ENCODE measurements at regions not wholly inside any gene's neighbourhood (a gene's known extent, or its start where the extent isn't known, plus 50 kb on each side); places are given as distances from the start of the nearest gene placed in this dataset.
A peak's percentile ranks its signal among the peaks of the same experiment; 100 is the strongest.
"Not testable (repeated sequence)": the region's sequence is repeated elsewhere in the genome, so short reads cannot be mapped to it uniquely, and the experiment has no call there.

DNA sequence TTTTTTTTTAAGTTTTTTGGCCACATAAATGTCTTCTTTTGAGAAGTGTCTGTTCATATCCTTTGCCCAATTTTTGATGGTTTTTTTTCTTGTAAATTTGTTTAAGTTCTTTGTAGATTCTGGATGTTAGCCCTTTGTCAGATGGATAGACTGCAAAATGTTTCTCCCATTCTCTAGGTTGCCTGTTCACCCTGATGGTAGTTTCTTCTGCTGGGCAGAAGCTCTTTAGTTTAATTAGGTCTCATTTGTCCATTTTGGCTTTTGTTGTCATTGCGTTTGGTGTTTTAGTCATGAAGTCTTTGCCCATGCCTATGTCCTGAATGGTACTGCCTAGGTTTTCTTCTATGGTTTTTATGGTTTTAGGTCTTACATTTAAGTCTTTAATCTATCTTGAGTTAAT is 320.9 kb upstream of the SETBP1 start:
- not testable (repeated sequence) for DNase-seq

DNA sequence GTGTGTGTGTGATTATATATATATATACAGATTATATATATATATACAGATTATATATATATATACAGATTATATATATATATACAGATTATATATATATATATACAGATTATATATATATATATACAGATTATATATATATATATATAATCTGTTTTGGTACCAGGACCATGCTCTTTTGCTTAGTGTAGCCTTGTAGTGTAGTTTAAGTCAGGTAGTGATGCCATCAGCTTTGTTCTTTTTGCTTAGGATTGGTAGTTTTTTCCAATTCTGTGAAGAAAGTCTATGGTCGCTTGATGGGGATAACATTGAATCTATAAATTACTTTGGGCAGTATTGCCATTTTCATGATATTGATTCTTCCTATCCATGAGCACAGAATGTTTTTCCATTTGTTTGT is 318.5 kb upstream of the SETBP1 start:
- DNase-seq = not testable (repeated sequence)

DNA sequence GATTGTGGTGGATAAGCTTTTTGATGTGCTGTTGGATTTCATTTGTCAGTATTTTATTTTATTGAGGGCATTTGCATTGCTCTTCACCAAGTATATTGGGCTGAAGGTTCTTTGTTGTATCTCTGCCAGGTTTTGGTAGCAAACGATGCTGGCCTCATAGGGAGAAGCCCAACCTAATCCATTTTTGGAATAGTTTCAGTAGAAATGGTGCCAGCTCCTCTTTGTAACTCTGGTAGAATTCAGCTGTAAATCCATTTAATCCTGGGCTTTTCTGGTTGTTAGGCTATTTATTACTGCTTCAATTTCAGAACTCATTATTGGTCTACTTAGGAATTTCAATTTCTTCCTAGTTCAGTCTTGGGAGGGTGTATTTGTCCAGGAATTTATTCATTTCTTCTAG is 309.8 kb upstream of the SETBP1 start:
- no peak for DNase-seq

DNA sequence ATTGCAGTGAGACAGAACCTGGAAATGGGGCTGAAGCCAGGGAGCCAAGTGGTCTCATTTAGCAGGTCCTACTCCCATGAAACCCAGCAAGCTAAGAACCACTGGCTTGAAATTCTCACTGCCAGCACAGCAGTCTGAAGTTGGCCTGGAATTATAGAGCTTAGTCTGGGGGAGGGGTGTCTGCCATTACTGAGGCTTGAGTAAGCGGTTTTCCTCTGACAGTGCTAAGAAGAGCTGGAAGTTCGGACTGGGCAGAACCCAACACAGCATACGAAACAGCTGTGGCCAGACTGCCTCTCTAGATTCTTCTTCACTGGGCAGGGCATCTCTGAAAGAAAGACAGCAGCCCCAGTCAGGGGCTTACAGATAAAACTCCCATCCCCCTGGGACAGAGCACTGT is 305.7 kb upstream of the SETBP1 start:
- no peak for DNase-seq

DNA sequence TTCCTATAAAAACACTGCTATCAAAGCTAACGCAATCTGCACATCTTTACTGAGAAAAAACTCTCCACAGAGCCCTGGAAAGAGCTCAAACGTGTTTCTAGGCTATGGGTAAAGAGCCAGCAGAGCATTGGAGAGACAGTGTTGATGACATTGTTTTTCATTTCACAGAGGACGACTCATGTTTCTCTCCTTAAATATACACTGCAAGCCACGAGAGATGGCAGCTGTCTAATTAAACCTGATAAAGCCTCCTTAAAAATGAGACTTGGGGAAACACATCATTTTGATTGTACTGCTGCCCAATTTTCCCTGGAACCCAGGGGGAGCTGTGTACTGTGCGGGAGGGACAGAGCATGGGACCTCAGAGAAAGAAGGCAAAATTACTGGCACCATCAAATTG is 294.3 kb upstream of the SETBP1 start:
- DNase-seq = no peak

DNA sequence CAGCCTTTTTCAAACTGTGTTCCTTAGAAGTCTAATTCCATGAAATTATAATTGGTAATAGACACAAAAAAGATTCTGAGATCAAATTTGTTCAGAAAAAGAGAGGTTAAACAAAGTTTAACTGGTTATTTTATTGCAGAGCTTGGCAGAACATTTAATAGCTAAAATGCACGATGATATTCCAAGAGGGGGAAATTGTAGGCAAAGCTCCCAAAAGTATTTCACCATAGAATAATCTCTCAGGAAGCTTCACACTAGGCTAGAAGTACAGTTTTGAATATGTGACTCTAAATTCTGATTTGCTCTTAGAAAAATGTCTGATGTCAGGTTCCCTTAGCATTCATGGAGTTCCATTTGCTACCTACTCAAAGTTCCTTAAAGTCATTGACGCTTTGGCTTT is 292.4 kb upstream of the SETBP1 start:
- no peak for DNase-seq

DNA sequence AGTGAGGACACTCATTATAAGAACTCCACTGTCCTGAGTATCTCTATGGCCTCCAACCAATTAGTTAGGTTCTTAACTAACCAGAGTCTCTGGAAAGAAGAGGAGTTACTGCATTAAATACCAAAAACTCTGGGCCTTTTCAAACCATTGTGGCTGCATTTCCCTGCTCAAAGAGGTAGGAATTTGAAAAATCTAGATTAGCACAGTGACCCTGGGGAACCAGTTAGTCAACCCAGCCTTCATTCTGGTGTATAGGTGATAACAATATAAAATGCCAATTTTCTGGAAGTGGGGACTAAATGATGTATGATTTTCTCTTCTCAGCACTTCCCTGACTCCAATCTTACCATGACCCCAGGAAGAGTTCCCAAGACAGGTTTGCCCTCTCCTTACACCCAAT is 287.8 kb upstream of the SETBP1 start:
- no peak for DNase-seq

DNA sequence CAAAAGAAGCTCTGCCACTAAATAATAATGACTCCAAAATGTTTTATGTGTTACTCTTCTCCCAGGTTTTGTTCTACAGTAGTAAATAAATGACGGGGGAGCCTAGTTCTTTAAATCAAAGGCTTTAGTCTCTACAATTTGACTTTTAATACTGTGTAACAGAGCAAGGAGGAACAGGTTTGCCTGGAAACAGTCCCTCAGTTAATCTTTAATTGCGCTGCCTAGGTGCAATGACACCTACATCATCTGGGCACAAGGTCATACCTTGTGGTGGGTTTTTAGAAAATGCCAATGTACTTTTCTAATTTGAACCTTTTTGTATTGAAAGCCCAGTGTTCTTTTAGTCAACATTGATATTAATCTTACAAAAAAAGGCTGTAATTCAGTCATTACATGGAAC is 287.3 kb upstream of the SETBP1 start:
- DNase-seq = no peak

DNA sequence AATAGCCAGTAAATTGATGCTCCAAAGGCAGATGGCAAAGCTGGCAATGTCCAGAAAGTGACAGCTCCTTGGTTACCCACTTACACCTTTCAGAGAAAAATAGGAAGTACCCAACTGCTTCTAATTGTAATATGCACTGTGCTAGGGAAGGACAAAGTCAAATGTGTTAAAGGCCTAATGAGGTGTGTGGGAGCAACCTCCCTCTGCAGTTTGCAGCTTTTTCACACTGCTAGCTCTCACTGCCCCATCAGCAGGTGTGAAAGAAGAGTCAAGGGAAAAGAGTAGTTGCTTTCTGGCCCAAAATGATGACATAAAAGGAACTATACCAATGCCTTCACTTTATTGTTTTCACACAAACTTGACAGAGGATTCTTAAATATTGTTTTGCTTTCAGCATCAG is 284.1 kb upstream of the SETBP1 start:
- DNase-seq = no peak

DNA sequence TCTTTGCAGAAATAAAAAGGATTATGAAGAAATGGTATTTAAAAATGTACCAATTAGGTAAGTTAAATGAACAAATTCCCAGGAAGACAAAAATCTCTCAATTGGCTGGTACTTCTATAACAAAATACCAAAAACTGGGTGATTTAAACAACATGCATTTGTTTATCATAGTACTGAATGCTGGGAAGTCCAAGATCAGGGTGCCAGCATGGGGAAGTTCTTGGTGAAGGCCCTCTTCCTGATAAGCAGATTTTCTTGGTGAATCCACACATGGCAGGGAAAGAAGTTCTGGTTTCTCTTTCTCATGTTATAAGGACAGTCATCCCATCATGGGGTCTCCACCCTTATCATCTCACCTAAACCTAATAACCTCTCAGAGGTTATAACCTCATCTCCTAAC is 271.6 kb upstream of the SETBP1 start:
- no peak for DNase-seq

DNA sequence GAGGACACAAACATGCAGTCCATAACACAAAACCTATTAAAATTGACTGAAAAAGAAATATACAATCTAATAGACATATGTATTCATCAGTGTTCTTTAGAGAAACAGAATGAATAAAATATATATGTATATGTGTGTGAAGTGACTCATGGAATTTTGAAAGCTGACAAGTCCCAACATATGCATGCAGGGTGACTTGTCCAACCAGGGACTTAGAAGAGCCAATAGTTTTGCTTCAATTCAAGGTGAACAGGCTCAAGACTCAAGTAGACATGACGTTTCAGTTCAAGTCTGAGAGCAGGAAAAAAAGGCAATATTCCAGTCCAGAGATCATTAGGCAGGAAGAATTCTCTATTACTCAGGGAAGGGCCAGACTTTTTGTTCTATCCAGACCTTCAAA is 271.2 kb upstream of the SETBP1 start:
- DNase-seq = no peak

DNA sequence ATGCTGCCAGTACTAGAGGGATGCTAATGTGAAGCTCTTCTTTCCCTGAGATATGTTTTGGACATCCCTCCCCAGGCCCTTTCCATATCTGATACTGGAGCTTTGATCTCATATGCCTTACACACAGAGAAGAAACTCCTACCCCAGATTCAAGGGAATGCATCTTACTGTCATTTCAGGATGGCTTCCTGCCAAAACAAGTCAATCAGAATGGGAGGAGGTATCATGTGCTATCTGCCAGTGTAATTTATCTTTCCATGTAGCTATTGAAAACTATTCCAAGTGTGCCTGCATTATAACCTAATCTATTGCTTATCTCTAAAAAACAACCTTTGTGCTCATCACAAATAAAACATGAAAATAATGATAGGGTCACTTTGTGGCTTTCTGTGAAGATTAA is 269.9 kb upstream of the SETBP1 start:
- DNase-seq = no peak

DNA sequence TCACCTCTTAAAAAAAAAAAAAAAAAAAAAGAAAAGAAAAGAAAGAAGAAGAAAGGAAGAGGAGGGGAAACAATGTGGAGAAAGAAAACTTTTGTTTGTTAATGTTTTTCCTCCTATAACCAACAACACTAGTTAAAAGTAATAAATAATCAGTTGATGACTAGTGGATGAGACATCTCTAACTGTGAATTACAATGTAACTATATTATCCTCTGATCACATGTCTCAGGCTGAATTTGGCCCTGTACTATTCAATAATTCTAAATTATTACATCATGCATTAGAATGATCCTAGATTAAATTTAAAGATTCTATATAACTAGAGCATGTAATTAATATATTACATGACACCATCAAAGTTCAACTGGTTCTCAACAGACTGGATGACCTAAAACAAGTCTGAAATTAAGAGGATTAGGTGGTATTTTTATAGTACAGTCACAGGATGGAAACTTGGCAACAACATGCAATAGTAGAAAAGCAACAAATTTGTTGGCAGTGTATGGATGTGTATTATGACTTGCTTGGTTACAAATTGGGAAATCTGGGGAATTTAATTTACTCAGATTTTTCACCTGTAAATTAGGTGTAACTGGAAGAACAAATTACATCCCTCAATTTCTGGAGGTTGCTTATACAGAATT is 269.3 kb upstream of the SETBP1 start:
- DNase-seq = no peak

DNA sequence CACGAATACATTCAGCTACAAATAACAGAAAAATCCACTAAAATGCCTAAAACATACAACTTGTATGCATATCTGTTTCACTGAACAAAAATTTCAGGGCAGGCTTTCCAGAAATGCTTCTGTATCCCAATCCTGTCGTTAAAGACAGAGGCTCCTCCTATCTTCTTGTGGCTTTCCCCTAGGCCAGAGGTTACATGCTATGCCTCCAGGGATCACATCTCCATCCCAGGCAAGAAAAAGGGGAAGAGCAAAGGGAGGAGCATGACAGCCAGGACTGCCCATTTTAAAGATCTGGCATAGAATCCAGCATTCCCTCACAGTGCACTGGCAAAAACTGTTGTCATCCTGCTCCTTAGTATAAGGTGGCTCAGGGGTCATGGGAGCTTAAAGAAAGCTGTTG is 268.7 kb upstream of the SETBP1 start:
- no peak for DNase-seq

DNA sequence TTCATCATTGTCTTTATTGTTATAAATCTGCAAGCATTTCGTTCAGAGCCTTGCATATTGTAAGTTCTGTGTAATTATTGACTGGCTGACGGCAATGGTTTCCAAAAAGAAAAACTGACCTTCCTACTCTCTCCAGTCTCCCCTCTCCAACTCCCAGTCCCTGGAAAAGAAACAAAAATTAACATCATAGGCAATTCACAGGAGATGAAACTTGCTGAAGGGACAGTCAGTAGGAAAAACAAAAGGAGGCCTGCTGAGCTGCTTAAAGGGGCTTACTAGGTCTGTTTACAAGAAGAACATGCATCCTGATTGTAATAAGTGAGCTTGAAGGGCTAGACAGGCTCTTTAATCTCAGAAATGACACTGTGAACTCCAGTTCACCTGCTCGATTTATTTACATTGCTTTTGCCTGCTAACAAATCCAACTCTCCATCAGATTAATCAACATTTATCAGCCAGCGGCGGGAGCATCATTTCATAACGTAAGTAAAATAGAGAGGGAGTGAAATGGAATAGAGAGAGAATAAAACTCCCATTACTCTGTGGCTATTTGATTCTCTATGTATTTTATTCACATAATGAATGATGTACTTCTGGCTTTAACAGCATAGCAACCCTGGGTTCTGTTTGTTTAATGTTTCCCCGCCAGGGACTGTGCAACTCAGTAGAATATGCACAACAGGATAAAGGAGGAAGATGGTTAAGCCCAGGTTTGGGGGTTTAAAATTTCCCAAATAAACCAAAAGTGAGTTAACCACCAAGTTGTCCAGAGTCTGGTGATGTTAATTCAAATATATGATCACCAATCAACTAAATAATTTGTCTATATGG is 256.7 kb upstream of the SETBP1 start:
- DNase-seq = no peak

DNA sequence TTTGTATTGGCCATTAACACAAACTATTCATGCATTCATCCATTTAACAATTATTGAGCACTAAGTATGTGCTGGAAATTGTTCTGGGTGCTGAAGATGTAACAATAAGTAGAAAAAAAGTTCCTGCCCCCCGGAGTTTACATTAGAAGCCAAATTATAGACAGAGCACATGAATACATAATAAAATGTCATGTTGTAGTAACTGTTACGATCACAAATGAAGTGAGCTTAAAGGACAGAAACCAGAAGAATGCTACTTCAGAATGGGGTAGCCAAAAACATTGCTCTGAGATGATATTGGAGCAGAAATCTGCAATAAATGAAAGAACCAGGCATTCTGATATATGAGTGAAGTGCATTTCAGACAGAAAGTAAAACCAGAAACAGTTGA is 256.0 kb upstream of the SETBP1 start:
- no peak for DNase-seq

DNA sequence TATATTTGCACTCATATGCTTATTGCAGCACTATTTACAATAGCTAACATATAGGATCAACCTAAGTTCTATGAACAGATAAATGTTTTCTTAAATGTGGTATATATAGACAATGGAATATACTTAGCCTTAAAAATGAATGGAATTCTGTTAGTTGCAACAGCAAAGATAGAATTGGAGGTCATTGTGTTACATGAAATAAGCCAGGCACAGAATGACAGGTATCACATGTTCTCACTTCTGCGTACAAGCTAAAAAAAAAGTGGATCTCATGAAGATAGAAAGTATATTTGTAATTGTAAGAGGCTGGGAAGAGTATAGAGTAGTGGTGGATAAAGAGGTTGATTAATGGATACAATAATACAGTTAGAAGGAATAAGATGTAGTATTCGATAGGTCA is 255.5 kb upstream of the SETBP1 start:
- DNase-seq = no peak

DNA sequence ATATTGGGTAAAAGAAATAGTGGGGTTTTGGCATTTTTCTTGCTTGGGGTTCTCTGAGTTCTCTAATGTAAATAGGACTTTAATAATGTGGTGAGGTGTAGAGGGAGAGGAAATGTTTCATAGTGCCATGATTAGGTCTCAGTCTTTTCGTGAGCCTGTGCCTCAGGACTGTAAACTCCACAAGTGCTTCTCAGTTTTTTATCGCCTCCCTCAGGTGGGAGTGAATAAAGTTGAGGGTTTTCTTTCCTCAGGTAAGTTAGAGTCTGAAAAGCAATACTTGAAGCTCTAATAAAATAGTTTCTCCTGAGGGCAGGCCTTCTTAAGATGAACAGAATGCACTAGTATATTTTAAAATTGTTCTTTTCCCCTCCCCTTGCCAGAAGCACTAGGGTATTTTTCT is 243.1 kb upstream of the SETBP1 start:
- no peak for DNase-seq

DNA sequence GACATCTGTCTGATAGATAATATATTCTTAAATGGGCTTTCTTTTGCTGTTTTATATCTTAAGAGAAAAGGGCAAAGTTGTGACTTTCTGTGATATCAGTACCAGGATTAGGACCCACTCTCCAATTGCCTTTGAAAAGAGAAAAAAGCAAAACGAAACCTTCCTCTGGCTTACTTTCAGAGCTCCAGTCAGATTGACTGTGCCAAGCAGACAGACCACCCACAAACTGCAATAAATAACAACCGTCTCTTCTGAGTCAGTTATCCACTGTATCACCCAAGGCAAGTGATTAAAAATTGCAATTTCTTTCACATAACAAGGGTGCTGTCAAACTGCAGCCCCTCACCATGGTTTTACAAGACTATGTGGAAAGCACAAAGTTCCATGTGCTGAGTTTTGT is 230.5 kb upstream of the SETBP1 start:
- DNase-seq = no peak

DNA sequence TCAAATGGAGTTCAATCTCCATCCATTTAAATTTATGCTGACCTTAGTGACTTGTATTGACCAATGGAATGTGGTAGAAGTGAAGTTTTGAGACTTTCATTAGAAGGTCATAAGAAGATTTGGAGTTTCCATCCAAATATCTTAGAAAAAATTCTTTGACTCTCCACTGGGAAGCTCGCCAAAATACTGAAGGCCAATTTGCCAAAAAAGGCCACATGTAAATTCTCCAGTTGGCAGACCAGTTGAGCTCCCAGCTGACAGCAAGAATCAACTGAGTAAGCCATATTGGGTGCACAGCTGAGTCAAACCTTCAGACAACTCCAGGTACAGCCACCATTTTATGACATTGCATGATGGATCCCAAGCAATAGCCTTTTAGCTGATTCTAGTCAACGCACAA is 228.3 kb upstream of the SETBP1 start:
- no peak for DNase-seq

DNA sequence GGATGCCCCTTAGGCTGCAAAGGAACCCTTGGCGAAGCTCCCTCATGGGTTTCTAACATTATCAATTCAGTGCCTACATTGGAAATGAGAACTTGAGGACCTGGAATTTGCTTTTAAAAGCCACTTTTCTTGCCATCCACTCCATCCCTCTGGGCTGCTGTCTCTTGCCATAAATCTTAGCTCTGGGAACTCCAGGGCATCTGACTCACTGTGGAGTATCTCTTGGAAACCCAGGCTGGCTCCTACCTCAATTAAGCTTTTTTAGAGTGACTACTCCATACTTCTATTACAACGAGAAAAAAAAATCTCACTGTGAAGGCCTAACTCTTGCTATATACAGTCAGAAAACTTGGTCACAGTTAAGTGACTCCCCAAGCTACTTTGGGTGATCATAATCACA is 227.2 kb upstream of the SETBP1 start:
- no peak for DNase-seq

DNA sequence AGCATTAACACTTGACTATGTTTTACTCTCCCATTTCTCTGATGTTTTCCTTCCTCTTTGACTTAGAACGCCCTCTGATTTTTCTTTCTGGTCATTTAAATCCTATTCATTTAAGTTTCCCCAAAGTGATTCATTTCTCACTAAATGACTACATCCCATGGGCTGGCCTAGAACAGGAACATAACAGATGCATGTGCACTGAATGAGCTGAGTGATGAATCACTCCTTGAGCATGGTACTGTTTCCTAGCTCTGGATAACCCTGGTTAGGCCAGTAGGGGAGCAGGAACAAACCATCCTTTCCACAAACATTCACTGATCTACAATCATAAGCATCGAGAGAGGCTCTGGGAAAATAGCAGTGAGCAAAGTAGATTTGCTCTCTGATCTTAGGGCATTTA is 221.9 kb upstream of the SETBP1 start:
- DNase-seq = no peak

DNA sequence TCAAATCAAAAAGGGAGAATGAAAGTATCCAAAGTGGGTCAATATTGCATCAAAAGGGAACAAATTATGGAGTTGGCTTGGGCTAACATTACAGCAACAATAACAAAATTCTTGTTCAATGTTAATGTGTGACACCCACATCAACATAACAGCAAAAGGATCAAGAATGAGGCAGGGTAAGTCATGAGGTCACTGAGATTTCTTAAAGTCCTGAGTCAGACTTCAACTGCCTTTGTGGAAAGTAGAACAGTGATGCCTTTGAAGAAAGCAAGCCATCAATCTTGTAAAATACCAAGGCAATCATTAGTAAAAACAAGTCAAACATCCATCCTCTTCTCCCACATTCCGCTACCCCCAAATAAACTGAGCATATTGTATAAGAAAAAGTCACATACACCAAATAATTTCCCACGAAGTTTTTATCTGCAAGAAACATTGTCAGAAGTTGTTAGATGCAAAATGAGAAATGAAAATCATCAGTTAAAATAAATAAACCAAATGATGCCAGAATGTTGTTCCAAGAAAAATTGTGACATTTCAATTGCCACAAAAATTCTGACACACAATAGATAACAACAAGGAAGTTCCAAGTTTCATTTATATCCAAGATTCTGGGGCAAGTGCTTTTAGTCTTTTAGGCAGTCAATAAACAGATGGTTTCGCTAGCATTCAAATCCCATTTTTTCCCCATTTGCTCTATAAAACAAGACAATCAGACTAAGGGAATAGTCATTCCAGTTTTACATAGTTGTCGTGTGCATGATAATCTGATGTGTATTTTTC is 216.1 kb upstream of the SETBP1 start:
- DNase-seq = no peak

DNA sequence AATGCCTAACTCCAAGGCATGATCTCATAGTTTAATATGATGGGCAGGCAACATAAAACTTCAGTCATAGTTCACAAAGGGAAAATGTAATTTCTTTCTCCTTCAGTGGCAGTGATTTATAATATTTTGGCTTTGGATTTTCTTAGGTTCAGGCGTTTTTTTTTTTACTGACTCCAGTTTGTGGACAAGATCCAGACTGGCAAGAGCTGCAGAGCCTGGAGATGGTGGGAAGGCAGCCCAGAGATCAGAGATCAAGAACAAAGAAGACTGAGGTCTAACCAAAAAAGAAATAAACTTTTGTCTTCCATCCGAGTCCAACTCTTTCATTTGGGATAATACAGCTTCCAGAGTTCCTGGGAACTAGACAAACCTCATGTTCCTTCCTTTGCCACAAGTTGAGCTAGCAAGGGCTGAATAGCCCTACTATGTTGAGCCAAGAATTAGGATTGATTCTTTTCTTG is 215.3 kb upstream of the SETBP1 start:
- DNase-seq = peak; percentile 36

Measured in femur (tissue), 1 donor.